ENCODE measurements at regions not wholly inside any gene's neighbourhood (a gene's known extent, or its start where the extent isn't known, plus 50 kb on each side); places are given as distances from the start of the nearest gene placed in this dataset.

GRCh38 chr9:18167733-18168132 is 306.2 kb upstream of the ADAMTSL1 start:
- no peak for DNase-seq

GRCh38 chr9:18173923-18174322 is 300.0 kb upstream of the ADAMTSL1 start:
- DNase-seq, result no peak

GRCh38 chr9:18182636-18183035 is 291.3 kb upstream of the ADAMTSL1 start:
- no peak for DNase-seq

GRCh38 chr9:18183974-18184373 is 290.0 kb upstream of the ADAMTSL1 start:
- no peak for DNase-seq

GRCh38 chr9:18184401-18184800 is 289.6 kb upstream of the ADAMTSL1 start:
- no peak for DNase-seq

- DNase-seq, result no peak
Measured at GRCh38 chr9:18185196-18185595, 288.8 kb upstream of the ADAMTSL1 start.

GRCh38 chr9:18188971-18189370 is 285.0 kb upstream of the ADAMTSL1 start:
- DNase-seq, result no peak

- no peak for DNase-seq
Measured at GRCh38 chr9:18189871-18190670, 283.9 kb upstream of the ADAMTSL1 start.

- no peak for DNase-seq
Measured at GRCh38 chr9:18190671-18191374, 283.1 kb upstream of the ADAMTSL1 start.

GRCh38 chr9:18194316-18194715 is 279.6 kb upstream of the ADAMTSL1 start:
- DNase-seq, result no peak

- no peak for DNase-seq
Measured at GRCh38 chr9:18195223-18195622, 278.7 kb upstream of the ADAMTSL1 start.

GRCh38 chr9:18202924-18203323 is 271.0 kb upstream of the ADAMTSL1 start:
- no peak for DNase-seq

- no peak for DNase-seq
Measured at GRCh38 chr9:18207735-18208134, 266.2 kb upstream of the ADAMTSL1 start.

- DNase-seq, result no peak
Measured at GRCh38 chr9:18208166-18209059, 265.5 kb upstream of the ADAMTSL1 start.

GRCh38 chr9:18215626-18216025 is 258.3 kb upstream of the ADAMTSL1 start:
- no peak for DNase-seq

- no peak for DNase-seq
Measured at GRCh38 chr9:18216376-18216775, 257.6 kb upstream of the ADAMTSL1 start.

GRCh38 chr9:18228101-18228500 is 245.9 kb upstream of the ADAMTSL1 start:
- DNase-seq, result no peak

- no peak for DNase-seq
Measured at GRCh38 chr9:18229992-18230676, 243.8 kb upstream of the ADAMTSL1 start.

- no peak for DNase-seq
Measured at GRCh38 chr9:18233311-18233710, 240.6 kb upstream of the ADAMTSL1 start.

- DNase-seq, result no peak
Measured at GRCh38 chr9:18233776-18234445, 240.0 kb upstream of the ADAMTSL1 start.

GRCh38 chr9:18235181-18235908 is 238.6 kb upstream of the ADAMTSL1 start:
- DNase-seq, result no peak

Measured in CD4-positive, alpha-beta T cell treated with Interleukin-10 for 1 hour (primary cell).